H9 (cell line): ENCODE measurements at regions not wholly inside any gene's neighbourhood (a gene's known extent, or its start where the extent isn't known, plus 50 kb on each side); places are given as distances from the start of the nearest gene placed in this dataset.

Experiments used
- DNase-seq: peaks from one replicate; pipeline ENCODE4 v3.0.0-alpha.2; 2017
- H2AFZ ChIP-seq: one replicate; pipeline ENCODE4 v1.6.1; 2013; ENCODE audit warnings: mild to moderate bottlenecking, low read length, control low read depth, moderate library complexity
- H2AK5ac ChIP-seq: 2 replicates; pipeline ENCODE4 v1.6.1; 2013; ENCODE audit warnings: low read length, control low read depth, mixed read lengths; ENCODE audit not compliant: insufficient read length
- H2BK120ac ChIP-seq: one replicate; pipeline ENCODE4 v1.6.1; 2013; ENCODE audit warnings: low read depth, mild to moderate bottlenecking, low read length, control low read depth, inconsistent platforms; ENCODE audit not compliant: poor library complexity, severe bottlenecking
- H2BK12ac ChIP-seq: 2 replicates; pipeline ENCODE4 v1.6.1; 2013; ENCODE audit warnings: low read length, control low read depth, mixed read lengths, low read depth; ENCODE audit not compliant: insufficient read length
- H2BK15ac ChIP-seq: 2 replicates; pipeline ENCODE4 v1.6.1; 2013; ENCODE audit warnings: low read depth, low read length, control low read depth
- H2BK20ac ChIP-seq: one replicate; pipeline ENCODE4 v1.6.1; 2013; ENCODE audit warnings: low read depth, mild to moderate bottlenecking, low read length, control low read depth, inconsistent platforms; ENCODE audit not compliant: poor library complexity, severe bottlenecking
- H2BK5ac ChIP-seq: 2 replicates; pipeline ENCODE4 v1.6.1; 2013; ENCODE audit warnings: low read length, control low read depth, mixed read lengths; ENCODE audit not compliant: insufficient read length
- H3K14ac ChIP-seq: 2 replicates; pipeline ENCODE4 v1.6.1; 2013; ENCODE audit warnings: low read length, control low read depth; ENCODE audit not compliant: insufficient read depth
- H3K18ac ChIP-seq: 2 replicates; pipeline ENCODE4 v1.6.1; 2013; ENCODE audit warnings: low read depth, mild to moderate bottlenecking, mixed read lengths, low read length, control low read depth; ENCODE audit not compliant: insufficient read length
- H3K23ac ChIP-seq: 2 replicates; pipeline ENCODE4 v1.6.1; 2013; ENCODE audit warnings: low read length, control low read depth, mixed read lengths, low read depth; ENCODE audit not compliant: insufficient read length
- H3K23me2 ChIP-seq: 2 replicates; pipeline ENCODE4 v1.6.1; 2013; ENCODE audit warnings: low read depth, mild to moderate bottlenecking, mixed read lengths, low read length, control low read depth; ENCODE audit not compliant: insufficient read length, poor library complexity, severe bottlenecking
- H3K27ac ChIP-seq: 2 replicates; pipeline ENCODE4 v1.5.1; 2013; ENCODE audit warnings: low read length, control low read depth, mixed read lengths, low read depth; ENCODE audit not compliant: insufficient read length
- H3K27me3 ChIP-seq: 2 replicates; pipeline ENCODE4 v1.6.1; 2013; ENCODE audit warnings: low read length, control low read depth, inconsistent platforms; ENCODE audit not compliant: insufficient read depth
- H3K4ac ChIP-seq: 2 replicates; pipeline ENCODE4 v1.6.1; 2013; ENCODE audit warnings: low read depth, mild to moderate bottlenecking, control low read depth, inconsistent platforms, low read length, moderate library complexity
- H3K4me1 ChIP-seq: 2 replicates; pipeline ENCODE4 v1.6.1; 2013; ENCODE audit warnings: low read length, control low read depth, inconsistent platforms; ENCODE audit not compliant: insufficient read depth
- H3K4me2 ChIP-seq: 2 replicates; pipeline ENCODE4 v1.6.1; 2013; ENCODE audit warnings: low read length, control low read depth, mixed read lengths; ENCODE audit not compliant: insufficient read length, insufficient read depth
- H3K56ac ChIP-seq: 2 replicates; pipeline ENCODE4 v1.6.1; 2013; ENCODE audit warnings: low read depth, mild to moderate bottlenecking, mixed read lengths, low read length, control low read depth; ENCODE audit not compliant: insufficient read length
- H3K79me1 ChIP-seq: 2 replicates; pipeline ENCODE4 v1.6.1; 2013; ENCODE audit warnings: low read depth, mild to moderate bottlenecking, moderate library complexity, low read length, control low read depth, inconsistent platforms; ENCODE audit not compliant: insufficient read depth, poor library complexity, severe bottlenecking
- H3K79me2 ChIP-seq: 2 replicates; pipeline ENCODE4 v1.6.1; 2013; ENCODE audit warnings: low read length, control low read depth, inconsistent platforms; ENCODE audit not compliant: insufficient read depth
- H3K9ac ChIP-seq: 2 replicates; pipeline ENCODE4 v1.6.1; 2013; ENCODE audit warnings: low read length, control low read depth, mixed read lengths; ENCODE audit not compliant: insufficient read length; ENCODE audit errors: extremely low read depth
- H3K9me3 ChIP-seq: one replicate; pipeline ENCODE4 v1.6.1; 2013; ENCODE audit warnings: low read depth, low read length, inconsistent platforms; ENCODE audit not compliant: control insufficient read depth
- H3T11ph ChIP-seq: one replicate; pipeline ENCODE4 v1.6.1; 2013; ENCODE audit warnings: mild to moderate bottlenecking, low read length, control low read depth, inconsistent platforms
- H4K20me1 ChIP-seq: one replicate; pipeline ENCODE4 v1.6.1; 2013; ENCODE audit not compliant: control insufficient read depth, insufficient read length, insufficient read depth
- H4K5ac ChIP-seq: 2 replicates; pipeline ENCODE4 v1.6.1; 2013; ENCODE audit warnings: low read depth, mild to moderate bottlenecking, mixed read lengths, low read length, control low read depth; ENCODE audit not compliant: insufficient read length
- H4K8ac ChIP-seq: replicated peaks from 2 replicates; pipeline ENCODE4 v1.6.1; 2013; ENCODE audit warnings: low read length, control low read depth, mixed read lengths, low read depth; ENCODE audit not compliant: insufficient read length
- H4K91ac ChIP-seq: 2 replicates; pipeline ENCODE4 v1.6.1; 2013; ENCODE audit warnings: low read depth, mild to moderate bottlenecking, moderate library complexity, mixed read lengths, low read length, control low read depth; ENCODE audit not compliant: insufficient read length
- H3K27ac Mint-ChIP-seq, 3 experiments: 2 replicates in 2 of 3; 3 replicates in 1 of 3; pipeline ENCODE4 v1.8.0; 2020 to 2021; ENCODE audit warnings: mixed read lengths in 3 of 3, mild to moderate bottlenecking in 1 of 3, moderate library complexity in 1 of 3
- H3K27me3 Mint-ChIP-seq: 2 replicates; pipeline ENCODE4 v1.8.0; 2021; ENCODE audit warnings: low read depth, mild to moderate bottlenecking, moderate library complexity, mixed read lengths
- H3K36me3 Mint-ChIP-seq, 3 experiments: 2 replicates in 2 of 3; 3 replicates in 1 of 3; pipeline ENCODE4 v1.8.0; 2020 to 2021; ENCODE audit warnings: low read depth in 3 of 3, mixed read lengths in 3 of 3; ENCODE audit not compliant: insufficient read depth in 1 of 3
- H3K4me1 Mint-ChIP-seq, 2 experiments: 2 replicates each; pipeline ENCODE4 v1.8.0; 2020; ENCODE audit warnings: mixed read lengths in 2 of 2
- H3K4me3 Mint-ChIP-seq, 2 experiments: 2 replicates in 1 of 2; 3 replicates in 1 of 2; pipeline ENCODE4 v1.8.0; 2020 to 2021; ENCODE audit warnings: mild to moderate bottlenecking in 2 of 2, mixed read lengths in 2 of 2, moderate library complexity in 1 of 2
- H3K9me3 Mint-ChIP-seq, 2 experiments: 2 replicates in 1 of 2; 3 replicates in 1 of 2; pipeline ENCODE4 v1.8.0; 2020; ENCODE audit warnings: mild to moderate bottlenecking in 2 of 2, mixed read lengths in 2 of 2, moderate library complexity in 1 of 2
- CTCF ChIP-seq: fragments of 200-600 bp; sonication (generic); conservative IDR thresholded peaks from 3 replicates; pipeline ENCODE4 v1.8.0; 2021; ENCODE audit warnings: antibody characterized with exemption, mild to moderate bottlenecking
- WGBS: extraction: QIAGEN DNeasy Blood & Tissue Kit; methylation state at CpG from one replicate; pipeline ENCODE4 v1.1.7; 2013; ENCODE audit warnings: missing lambda C conversion rate, low lambda C conversion rate, mixed read lengths; ENCODE audit not compliant: insufficient read length; ENCODE audit errors: extremely low coverage; 5-methylcytosine and 5-hydroxymethylcytosine counted together

GRCh38 chr21:32834916-32835235 lies 63.3 kb upstream of the PAXBP1 start:
- DNase-seq: peak; percentile 39

More at GRCh38 chr21:32834916-32835235, 63.3 kb upstream of the PAXBP1 start:
- no peak overlapping the region for H4K8ac ChIP-seq
- no peak overlapping the region for H2BK120ac ChIP-seq
- H2BK15ac ChIP-seq: no peak overlapping the region
- no peak overlapping the region for H3K4me3 Mint-ChIP-seq
- peak overlapping the region in 1 of 3 experiments; percentile 69; a peak in 1 of 7 replicates for H3K27ac Mint-ChIP-seq
- no peak for TF ChIP-seq CTCF
- H4K91ac ChIP-seq: no peak overlapping the region
- no peak overlapping the region for H2BK5ac ChIP-seq
- H4K5ac ChIP-seq: no peak overlapping the region
- no peak overlapping the region for H2AFZ ChIP-seq
- H3K18ac ChIP-seq: no peak overlapping the region
- no peaks in the 10 kb centered on the region for H3K4me1 ChIP-seq
- H3K27me3 Mint-ChIP-seq: no peaks in the 10 kb centered on the region
- H4K20me1 ChIP-seq: no peaks in the 10 kb centered on the region
- no peak overlapping the region for H3K9ac ChIP-seq
- no peaks in the 10 kb centered on the region for H3K79me2 ChIP-seq
- H3K14ac ChIP-seq: no peak overlapping the region
- H3K4ac ChIP-seq: no peak overlapping the region
- no peaks in the 10 kb centered on the region for H3K23me2 ChIP-seq
- no peak overlapping the region for H3T11ph ChIP-seq
- H2BK12ac ChIP-seq: no peak overlapping the region
- no peaks in the 10 kb centered on the region for H3K27me3 ChIP-seq
- no peak overlapping the region for H2BK20ac ChIP-seq
- H3K4me2 ChIP-seq: no peak overlapping the region
- peaks cover 12 to 13% of the 10 kb centered on the region in 2 experiments for H3K4me1 Mint-ChIP-seq
- no CpG with 5 or more reads among the region's 5 CpGs for WGBS
- H3K27ac ChIP-seq: no peak overlapping the region
- no peaks in the 10 kb centered on the region for H3K79me1 ChIP-seq
- no peaks in the 10 kb centered on the region; a peak in 2 of 5 replicates for H3K9me3 Mint-ChIP-seq
- H3K36me3 Mint-ChIP-seq: no peaks in the 10 kb centered on the region
- no peaks in the 10 kb centered on the region for H3K9me3 ChIP-seq
- H3K23ac ChIP-seq: no peak overlapping the region
- H2AK5ac ChIP-seq: no peak overlapping the region
- H3K56ac ChIP-seq: no peak overlapping the region
